GM21737 (cell line): ENCODE measurements at regions not wholly inside any gene's neighbourhood (a gene's known extent, or its start where the extent isn't known, plus 50 kb on each side); places are given as distances from the start of the nearest gene placed in this dataset.
"Not testable (repeated sequence)": the region's sequence is repeated elsewhere in the genome, so short reads cannot be mapped to it uniquely, and the experiment has no call there.

ENCODE experiments used
- ATAC-seq: cut with Tn5 transposase; IDR thresholded peaks from one replicate; pipeline ENCODE4 v1.9.1; 2021; ENCODE audit warnings: mild to moderate bottlenecking, moderate library complexity; ENCODE audit not compliant: unreplicated experiment

DNA sequence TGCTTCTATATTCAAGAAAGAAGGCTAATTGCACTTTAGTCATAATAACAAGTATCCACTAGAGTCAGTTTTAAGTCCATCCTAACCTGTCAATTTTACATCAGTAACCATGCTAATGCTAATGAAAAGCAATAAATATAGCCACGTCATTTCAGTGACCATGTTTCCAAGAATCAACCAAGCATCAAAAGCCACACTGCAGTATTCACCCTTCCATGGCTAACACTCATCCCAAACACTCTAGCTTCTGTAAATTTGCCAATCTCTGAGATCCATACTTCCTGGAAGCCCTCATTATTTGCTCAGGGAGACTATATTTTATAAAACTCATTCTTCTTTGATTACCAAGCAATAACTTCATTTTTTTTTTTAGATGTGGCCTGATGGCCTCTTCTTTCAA is 712.0 kb downstream of the CETN3 start:
- ATAC-seq: no peak

DNA sequence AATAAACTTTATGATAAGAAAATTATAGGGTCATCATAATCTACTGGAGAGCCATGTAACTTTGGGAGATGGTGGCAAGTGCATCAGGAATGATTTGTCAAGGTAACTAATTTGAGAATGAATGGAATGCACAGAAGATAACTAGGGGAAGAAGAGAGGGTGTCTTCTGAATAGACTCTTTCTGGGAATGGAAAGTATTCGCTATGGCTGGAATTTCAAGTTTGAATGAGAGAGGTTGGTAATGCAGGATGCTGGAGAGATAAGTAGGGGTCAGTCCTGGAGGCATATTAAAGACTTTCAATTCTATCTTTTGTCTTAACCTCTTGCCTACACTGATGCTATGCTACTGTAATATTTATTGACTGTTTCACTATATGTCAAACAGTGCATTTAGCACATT is 714.2 kb downstream of the CETN3 start:
- no peak for ATAC-seq

DNA sequence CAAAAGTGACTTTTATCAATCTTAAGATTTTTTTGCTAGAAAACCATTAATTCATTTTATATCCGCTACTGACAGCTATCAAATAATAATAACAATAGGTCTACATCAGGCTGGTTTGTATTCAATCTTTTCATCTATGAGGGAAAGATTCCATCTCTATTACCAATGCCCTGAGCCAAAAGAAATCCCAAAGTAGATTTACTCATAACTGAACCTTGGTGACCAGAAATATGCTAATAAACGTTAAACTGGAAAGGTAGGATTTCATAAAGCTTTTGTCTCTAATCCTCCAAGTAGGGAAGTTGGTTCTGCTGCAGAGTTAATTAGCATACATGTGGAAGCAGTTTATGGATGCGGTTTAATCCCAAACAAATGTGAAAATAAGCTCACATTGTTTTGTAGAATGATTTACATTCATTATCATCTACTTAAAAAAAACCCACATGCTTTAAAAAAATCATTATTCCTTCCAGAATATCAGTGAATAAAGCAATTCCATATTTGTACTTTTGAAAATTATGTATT is 715.5 kb downstream of the CETN3 start:
- no peak for ATAC-seq

DNA sequence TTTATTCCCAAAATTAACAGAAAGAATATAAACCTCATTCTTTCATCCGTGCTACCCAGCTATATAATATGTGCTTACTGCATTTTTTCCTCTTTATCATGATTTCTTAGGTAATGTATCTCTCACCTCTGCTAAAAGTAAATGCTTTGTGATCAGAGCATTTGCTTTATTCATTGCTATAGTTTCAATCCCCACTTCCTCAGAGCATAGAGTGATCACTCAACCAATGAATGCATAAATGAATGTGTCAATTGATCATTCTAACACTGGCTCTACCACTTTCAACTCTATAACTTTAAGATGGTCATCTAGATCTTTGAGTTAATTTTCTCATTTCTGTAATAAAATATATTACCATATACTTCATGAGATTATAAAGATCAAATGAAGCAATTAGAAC is 719.2 kb downstream of the CETN3 start:
- ATAC-seq: no peak

DNA sequence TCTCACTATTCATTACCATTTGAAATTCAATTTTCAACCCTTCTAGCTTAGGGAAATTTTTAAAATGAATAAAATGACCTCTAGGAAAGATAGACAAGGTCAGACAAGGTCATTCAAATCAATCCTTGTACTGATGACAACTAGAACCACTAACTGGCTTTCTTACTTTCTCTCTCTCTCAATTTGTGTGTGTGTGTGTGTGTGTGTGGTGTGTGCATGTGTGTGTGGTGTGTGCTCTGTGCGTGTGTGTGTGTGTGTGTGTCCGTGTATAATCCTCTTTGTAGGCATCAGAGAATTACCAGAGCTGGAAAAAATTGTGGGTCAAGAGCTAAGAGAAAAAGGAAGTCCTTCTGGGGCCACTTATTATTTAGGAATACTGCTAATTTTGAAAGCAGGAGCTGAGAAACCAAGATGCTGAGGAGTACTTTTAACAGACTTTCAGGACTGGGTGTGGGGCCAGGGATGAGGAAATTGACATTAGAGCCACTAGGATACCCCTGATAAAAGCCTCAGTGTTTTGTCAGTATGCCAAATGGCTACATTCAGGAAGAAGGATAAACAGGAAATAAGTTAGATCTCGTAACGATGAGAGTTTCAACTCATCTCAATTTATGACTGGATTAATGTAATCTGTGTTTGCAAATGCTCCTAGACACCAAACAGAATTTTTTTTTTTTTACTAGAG is 723.3 kb downstream of the CETN3 start:
- no peak for ATAC-seq

DNA sequence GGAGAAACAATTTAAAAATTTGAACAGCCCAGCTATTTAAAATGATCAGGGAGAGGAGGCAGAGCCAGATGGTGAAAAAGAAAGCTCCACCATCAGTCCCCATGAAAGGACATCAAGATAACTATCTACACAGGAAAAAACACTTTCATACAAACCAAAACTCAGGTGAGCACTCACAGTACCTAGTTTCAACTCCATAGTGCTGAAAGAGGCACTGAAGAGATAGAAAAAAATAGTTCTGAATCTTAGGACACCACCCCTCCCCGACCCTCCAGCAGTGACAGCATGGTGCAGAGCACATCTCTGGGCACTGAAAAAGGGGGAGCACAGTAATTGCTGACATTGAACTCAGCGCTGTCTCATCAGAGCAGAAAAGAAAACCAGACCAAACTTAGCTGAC is 732.9 kb downstream of the CETN3 start:
- no peak for ATAC-seq

DNA sequence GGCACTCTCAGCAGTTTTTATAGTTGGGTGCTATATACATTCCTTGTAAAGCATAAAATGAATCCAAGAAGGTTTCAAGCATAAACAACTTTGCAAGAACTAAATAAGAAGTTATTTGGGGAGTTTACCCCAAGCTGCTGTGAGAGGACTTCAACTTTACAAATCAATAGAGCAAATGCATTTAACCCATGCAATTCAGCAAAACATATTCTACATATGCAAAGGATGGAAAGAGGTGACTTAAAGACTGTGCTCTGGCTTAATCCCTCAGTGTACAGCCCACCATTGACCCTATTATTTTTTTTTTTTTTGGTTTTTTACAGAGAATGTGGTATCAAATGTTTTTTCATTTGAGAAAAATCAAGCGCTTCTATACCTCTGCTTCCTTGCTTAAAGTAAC is 736.5 kb downstream of the CETN3 start:
- ATAC-seq: no peak

DNA sequence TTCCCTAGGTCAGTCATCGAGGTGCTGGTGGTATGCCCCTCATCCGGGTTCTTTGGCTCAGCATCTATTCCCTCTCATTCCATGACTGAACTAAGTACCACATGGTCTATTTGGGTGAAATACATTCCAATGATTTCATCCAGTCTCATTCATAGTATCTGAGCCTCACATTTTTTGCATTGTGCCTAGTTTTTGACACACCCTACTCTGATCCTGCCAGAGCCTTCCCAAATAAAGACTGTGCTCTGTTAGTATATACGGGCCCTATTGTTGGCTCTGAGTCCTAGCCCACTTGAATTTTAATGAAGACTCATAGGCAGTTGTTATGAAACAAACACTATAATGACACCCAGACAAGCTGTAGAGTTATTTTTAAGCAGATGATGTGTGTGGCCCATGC is 740.7 kb downstream of the CETN3 start:
- no peak for ATAC-seq

DNA sequence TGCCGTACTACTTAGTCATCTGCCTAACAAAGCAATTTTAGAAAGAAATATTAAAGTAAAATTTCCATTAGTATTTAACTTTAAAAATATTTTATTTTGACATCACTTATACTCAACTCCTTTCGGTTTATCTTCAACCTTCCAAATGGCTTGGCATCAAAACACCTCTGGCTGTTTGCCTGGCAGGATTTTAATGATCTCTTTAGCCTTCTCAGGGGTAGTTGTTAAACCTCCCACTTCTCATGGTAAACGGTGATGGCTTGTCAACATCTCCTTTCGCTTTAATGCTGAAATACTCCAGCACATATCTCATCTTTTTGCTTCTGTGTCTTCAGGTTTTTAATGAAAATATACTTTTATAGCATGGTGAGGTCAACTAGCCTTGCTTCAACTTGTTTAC is 747.1 kb downstream of the CETN3 start:
- no peak for ATAC-seq

DNA sequence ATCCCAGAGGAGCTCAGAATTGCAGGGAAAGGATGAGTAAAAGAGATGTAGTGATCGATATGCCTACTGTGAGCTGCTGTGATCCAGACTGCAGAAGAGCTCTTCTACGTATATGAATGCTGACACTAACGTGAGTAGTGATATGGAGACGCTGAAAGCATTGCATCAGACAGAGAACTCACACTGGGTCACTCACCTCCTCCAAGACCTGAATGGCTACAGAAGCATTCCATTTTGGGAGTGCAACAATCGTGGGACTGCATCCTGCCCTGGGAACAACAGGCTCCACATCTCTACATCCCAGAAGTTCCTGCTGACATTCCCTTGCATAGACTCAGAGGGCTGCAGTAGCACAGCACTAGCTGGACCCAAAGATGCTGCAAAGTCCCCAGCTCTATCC is 755.9 kb upstream of the MEF2C start:
- ATAC-seq: no peak

DNA sequence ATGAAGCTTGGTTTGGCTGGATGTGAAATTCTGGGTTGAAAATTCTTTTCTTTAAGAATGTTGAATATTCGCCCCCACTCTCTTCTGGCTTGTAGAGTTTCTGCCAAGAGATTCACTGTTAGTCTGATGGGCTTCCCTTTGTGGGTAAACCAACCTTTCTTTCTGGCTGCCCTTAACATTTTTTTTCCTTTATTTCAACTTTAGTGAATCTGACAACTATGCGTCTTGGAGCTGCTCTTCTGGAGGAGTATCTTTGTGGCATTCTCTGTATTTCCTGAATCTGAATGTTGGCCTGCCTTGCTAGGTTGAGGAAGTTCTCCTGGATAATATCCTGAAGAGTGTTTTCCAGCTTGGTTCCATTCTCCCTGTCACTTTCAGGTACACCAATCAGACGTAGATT is 751.2 kb upstream of the MEF2C start:
- not testable (repeated sequence) for ATAC-seq

DNA sequence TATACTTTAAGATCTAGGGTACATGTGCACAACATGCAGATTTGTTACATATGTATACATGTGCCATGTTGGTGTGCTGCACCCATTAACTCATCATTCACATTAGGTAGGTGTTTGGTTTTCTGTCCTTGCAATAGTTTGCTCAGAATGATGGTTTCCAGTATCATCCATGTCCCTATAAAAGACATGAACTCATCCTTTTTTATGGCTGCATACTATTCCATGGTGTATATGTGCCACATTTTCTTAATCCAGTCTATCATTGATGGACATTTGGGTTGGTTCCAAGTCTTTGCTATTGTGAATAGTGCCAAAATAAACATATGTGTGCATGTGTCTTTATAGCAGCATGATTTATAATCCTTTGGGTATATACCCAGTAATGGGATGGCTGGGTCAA is 747.1 kb upstream of the MEF2C start:
- ATAC-seq: not testable (repeated sequence)

DNA sequence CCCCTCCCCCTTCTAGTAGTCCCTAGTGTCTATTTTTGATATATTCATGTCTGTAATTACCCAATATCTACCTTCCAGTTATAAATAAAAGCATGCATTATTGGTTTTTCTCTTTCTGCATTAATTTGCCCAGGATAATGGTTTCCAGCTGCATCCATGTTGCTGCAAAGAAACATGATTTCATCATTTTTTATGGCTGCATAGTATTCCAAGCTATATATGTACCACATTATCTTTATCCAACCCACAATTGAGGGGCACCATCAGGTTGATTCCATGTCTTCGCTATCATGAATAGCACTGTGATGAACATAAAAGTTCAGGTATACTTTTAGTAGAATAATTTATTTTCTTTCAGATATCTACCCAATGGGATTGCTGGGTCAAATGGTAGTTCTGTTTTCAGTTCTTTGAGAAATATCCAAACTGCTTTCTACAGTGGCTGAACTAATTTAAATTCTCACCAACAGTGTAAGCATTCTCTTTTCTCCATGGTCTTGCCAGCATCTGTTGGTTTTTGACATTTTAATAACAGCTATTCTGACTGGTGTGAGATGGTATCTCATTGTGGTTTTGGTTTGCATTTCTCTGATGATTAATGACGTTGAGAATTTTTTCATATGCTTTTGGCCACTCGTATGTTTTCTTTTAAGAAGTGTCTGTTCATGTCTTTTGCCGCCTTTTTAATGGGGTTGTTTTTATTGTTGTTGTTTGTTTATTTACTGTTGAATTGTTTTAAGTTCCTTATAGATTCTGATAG is 746.1 kb upstream of the MEF2C start:
- no peak for ATAC-seq

DNA sequence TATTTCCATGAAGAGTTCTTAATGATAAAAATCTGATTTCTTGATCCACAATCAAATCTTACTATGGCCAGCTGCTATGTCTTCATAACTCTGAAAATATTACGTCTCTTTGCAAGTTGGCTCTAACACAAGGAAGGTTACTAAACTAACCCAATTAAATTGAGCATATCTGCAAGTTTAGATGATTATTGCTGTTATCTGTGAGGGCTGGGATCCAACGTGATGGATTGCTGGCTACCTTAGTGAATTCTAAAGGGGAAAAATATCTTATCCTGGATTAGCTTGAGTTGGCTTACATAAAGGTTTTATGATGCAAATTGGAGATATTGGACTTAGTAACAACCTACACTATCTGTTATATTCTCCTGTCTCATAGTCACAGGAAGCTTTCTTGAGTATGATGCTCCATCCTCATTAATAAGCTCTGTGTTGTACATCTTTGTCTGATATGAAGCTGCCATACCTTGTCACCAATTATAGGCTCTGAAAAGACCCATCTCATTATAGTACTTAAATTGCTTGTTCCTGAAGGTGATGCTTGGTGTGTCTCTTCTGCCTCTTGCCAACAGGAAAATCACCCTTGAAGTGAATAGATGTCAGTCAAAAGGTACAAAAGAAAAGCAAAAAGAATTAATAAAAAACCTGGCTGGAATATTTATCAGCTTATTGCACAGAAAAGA is 733.0 kb upstream of the MEF2C start:
- no peak for ATAC-seq

DNA sequence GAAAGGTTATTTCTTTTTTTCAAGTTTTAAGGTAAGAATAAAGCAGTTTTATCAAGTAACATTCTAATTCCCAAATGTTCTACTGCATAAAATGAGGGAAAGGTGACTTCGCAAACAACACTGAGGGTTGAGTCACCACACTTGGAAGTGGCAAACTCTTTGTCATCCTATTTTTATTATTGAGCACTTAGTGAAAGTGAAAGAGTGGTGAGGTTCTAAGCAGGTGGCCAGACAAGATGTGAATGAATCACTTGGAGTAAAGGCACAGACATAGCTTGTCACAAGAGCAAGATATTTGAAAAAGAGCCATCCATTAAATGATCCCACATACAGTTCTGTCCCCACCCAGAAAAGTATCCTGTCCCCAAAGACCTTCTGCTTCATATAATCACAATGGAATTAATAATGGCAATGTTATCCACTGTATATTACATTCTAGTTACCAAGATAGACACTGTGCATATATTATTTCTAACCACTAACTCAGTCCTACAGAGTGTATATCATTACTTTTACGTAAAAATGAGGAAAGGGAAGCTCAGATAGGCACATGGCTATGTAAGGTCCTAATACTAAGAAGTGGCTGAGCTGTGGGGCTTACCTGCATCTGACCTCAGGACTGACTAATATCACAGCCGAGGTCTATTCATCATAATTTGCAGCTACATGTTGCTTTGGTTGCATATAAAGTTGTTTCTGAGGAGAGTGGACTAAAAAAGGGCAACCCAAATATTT is 730.4 kb upstream of the MEF2C start:
- peak; percentile 95 for ATAC-seq

DNA sequence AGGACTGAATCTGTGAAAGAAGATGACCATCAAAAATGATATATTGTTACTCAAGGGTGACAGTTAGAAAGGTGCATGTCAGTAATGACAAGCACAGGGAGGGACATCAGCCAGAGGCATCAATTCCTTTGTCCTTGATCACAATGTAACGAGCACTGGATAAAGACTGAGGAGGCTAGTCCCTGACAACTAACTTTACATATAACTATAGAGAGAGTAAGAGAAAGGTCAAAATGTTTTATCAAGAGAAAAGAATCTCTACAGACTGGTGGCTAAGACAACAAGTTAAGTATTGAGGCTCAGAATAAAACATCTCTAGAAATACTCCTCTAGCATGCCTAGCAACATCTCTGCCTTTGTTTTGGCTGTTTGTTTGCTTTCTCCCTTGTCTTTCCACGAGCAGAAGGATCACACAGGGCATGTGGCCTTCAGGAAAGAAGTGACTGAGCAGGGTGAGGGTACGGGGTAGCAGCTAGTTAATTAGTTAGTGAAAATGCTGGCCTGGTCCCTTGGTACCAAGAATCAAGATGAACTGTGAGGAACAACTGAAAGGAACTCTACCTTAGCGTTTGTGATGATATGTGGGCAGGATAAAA is 724.1 kb upstream of the MEF2C start:
- no peak for ATAC-seq

DNA sequence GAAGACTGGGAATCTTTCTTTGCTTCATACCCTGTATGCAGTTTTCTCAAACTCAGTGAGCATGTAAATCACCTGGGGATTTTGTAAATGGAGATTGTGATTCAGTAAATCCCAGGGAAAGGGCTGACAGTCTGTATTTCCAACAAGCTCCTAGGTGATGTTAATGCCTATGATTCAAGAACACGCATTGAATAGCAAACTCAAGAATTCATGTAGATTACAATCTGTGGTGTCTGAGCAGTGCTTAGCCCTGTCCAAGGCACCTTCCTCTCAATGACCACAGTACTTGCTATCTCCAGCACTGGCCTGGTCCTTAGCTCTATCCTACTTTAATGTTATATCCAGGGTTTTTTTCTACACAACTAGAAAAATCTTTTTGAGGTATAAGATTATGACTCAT is 721.4 kb upstream of the MEF2C start:
- ATAC-seq: no peak

DNA sequence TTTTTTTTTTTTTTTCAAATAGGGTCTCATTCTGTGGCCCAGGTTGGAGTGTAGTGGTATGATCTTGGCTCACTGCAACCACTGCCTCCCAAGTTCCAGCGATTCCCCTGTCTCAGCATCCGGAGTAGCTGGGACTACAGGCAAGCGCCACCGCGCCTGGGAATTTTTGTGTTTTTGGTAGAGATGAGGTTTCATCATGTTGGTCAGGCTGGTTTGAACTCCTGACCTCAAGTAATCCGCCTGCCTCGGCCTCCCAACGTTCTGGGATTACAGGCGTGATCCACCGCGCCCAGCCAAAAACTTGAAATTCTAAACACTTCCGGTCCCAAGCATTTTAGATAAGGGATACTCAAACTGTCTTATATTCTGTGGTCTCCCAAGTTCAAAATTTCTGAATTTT is 718.9 kb upstream of the MEF2C start:
- no peak for ATAC-seq

DNA sequence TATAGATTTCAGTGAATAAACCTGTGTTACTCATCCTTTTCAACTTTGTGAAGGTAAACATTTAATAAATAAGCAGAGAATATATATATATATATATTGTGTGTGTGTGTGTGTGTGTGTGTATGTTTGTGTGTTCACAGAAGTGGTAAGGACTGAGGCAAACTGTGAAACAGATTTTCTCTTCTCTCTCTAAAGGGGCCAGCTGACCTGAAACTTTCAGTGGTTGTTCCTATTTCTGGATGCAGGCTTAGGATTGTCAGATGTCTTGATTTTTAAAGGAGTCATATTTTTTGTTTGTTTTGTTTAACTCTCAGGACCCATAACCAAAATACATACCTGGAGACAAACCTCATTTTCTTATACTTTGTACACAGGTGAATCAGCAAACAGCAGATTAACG is 714.9 kb upstream of the MEF2C start:
- ATAC-seq: no peak

DNA sequence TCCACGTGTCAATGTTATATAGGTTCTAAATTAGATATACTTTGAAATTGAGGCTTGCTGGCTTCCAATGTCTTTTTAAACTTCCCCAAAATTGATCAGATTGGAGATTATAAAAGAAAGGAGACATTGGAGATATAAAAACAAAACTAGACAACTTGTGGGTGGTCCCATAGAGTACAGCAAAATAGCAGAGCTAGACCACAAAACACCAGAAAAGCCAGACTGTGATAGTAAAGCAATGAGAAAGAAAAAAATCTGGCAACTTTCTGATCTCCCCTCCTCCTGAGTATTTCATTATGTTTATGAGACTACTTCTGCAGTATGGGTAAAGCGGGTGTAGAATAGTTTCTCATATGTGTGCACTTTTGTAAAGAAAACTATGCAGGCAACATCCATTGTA is 713.8 kb upstream of the MEF2C start:
- no peak for ATAC-seq

DNA sequence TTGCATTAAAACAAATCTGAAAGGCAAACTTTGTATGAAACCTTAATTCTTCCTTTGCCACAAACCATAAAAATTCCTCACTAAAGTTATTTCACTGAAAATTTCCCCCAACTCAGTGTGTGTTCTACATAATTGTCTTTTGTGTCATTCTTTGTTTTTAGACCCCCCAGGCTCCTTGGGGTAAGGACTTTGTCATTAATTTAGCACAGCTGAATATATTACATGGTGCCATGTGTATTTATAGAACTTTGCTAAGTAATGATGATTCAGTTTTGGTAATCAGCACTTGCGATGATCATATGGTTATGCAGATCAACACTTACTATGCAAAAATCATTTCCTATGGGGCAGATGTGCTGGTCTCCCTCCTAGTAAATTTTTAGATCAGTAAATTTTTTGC is 712.1 kb upstream of the MEF2C start:
- ATAC-seq: no peak
